Suprapubic skin (tissue), 3 donors: ENCODE measurements at regions not wholly inside any gene's neighbourhood (a gene's known extent, or its start where the extent isn't known, plus 50 kb on each side); places are given as distances from the start of the nearest gene placed in this dataset.

Experiments
- EP300 ChIP-seq: sonication (generic); formaldehyde crosslinking; IDR thresholded peaks from one replicate; pipeline ENCODE4 v1.6.1; 2017; ENCODE audit warnings: antibody characterized with exemption
- TF ChIP-seq, protein P1 (sequence below), 2 donors: fragments of 200-600 bp in 1 of 2; fragments of 450-650 bp in 1 of 2; sonication (generic) in 1 of 2; IDR thresholded peaks; one replicate each; pipeline ENCODE4 v1.5.1; 2016 to 2019; ENCODE audit warnings: antibody characterized with exemption in 2 of 2, mild to moderate bottlenecking in 1 of 2, moderate library complexity in 1 of 2

GRCh38 chr5:73376618-73377170, 71.9 kb downstream of the FOXD1 start:
- TF ChIP-seq, protein P1, sequence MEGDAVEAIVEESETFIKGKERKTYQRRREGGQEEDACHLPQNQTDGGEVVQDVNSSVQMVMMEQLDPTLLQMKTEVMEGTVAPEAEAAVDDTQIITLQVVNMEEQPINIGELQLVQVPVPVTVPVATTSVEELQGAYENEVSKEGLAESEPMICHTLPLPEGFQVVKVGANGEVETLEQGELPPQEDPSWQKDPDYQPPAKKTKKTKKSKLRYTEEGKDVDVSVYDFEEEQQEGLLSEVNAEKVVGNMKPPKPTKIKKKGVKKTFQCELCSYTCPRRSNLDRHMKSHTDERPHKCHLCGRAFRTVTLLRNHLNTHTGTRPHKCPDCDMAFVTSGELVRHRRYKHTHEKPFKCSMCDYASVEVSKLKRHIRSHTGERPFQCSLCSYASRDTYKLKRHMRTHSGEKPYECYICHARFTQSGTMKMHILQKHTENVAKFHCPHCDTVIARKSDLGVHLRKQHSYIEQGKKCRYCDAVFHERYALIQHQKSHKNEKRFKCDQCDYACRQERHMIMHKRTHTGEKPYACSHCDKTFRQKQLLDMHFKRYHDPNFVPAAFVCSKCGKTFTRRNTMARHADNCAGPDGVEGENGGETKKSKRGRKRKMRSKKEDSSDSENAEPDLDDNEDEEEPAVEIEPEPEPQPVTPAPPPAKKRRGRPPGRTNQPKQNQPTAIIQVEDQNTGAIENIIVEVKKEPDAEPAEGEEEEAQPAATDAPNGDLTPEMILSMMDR (IDR thresholded peaks at IDR 0.05) = no peak
- no peak for TF ChIP-seq EP300
